ENCODE measurements at regions not wholly inside any gene's neighbourhood (a gene's known extent, or its start where the extent isn't known, plus 50 kb on each side); places are given as distances from the start of the nearest gene placed in this dataset.

DNA sequence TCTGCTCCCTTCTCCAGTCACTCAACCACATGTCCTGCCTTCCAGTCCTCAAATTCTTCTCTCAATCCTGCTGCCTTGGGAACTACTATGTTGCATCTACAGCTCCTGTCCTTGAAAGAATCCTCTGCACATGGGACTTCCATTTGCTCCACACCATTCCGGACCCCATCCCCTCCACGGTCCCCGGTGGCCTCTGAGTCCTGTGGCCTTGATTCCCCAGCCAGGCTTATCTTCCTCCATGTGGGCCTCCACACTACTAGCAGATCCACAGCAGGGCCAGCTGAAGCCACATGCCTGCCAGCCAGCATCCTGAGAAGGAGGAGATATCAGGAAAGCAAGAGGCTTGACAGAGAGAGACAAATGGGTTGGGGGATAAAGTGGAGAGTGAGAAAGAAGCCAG lies 1323.8 kb downstream of the UQCRFS1 start:
- TF ChIP-seq, protein P1, sequence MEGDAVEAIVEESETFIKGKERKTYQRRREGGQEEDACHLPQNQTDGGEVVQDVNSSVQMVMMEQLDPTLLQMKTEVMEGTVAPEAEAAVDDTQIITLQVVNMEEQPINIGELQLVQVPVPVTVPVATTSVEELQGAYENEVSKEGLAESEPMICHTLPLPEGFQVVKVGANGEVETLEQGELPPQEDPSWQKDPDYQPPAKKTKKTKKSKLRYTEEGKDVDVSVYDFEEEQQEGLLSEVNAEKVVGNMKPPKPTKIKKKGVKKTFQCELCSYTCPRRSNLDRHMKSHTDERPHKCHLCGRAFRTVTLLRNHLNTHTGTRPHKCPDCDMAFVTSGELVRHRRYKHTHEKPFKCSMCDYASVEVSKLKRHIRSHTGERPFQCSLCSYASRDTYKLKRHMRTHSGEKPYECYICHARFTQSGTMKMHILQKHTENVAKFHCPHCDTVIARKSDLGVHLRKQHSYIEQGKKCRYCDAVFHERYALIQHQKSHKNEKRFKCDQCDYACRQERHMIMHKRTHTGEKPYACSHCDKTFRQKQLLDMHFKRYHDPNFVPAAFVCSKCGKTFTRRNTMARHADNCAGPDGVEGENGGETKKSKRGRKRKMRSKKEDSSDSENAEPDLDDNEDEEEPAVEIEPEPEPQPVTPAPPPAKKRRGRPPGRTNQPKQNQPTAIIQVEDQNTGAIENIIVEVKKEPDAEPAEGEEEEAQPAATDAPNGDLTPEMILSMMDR (IDR thresholded peaks at IDR 0.05) = no peak
- no peak for TF ChIP-seq POLR2A (IDR thresholded peaks at IDR 0.05)
